ENCODE measurements at regions not wholly inside any gene's neighbourhood (a gene's known extent, or its start where the extent isn't known, plus 50 kb on each side); places are given as distances from the start of the nearest gene placed in this dataset.

DNA sequence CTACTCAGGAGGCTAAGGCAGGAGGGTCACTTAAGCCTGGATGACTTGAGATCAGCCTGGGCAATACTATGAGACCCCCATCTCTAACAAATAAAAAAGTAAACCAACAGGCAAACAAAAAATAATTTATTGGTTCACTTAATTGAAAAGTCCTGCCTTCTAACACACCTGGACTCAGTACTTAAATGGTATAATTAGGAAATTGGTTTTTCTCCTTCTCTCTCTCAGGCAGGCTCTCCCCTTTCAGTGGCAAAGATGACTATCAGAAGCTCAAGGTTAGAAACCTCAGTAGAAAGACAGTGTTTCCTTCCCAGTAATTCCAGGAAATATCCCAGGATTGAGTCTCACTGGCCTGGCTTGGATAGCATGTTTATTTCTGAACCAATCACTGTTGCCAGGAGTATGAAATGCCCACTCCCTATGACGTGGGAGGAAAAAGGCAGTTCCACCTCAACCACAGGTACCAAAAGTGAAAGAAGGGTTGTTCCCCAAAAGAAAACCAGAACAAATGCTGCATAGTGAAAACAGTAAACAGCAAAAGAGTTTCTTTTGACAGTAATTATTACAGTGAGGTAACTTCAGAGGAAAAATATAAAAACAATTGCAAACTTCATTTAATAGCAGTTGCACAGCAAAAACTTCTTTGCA, 56.3 kb upstream of the SOX6 start:
- CTCF ChIA-PET = no interaction called here

More for the DNA sequence above, 56.3 kb upstream of the SOX6 start:
- Histone ChIP-seq H3K9ac (no peak overlapping the region), H3K27me3 (ENCODE audit: insufficient read depth) (no peaks in the 10 kb centered on the region), H3K4me1 (ENCODE audit: control insufficient read depth in 1 of 2, insufficient read depth in 2 of 2, low read depth in 1 of 2, low read length in 1 of 2) (no peaks in the 10 kb centered on the region), H3K9me3 (no peaks in the 10 kb centered on the region), H3K27ac (ENCODE audit: low read depth in 2 of 2, low read length in 1 of 2) (no peak overlapping the region), H3K9me2 (no peaks in the 10 kb centered on the region), H3K79me2 (ENCODE audit: insufficient read depth) (no peaks in the 10 kb centered on the region), H3K36me3 (replicated peaks in 1 of 2; ENCODE audit: control insufficient read depth in 1 of 2, insufficient read depth in 2 of 2, low read length in 1 of 2) (no peaks in the 10 kb centered on the region), H4K20me1 (ENCODE audit: insufficient read depth) (no peaks in the 10 kb centered on the region), H2AFZ (ENCODE audit: low read depth) (no peak overlapping the region), H3K4me2 (no peak overlapping the region), H3K4me3 (ENCODE audit: low read depth in 2 of 2, low read length in 1 of 2) (no peak overlapping the region), H3F3A (replicated peaks; ENCODE audit: insufficient read depth) (no peaks in the 10 kb centered on the region)
- POLR2A ChIA-PET = no interaction called here
- 35% methylated on average over 1 of the region's 1 CpG for WGBS (ENCODE audit: low lambda C conversion rate)
- TF ChIP-seq GABPA (IDR thresholded peaks at IDR 0.05; ENCODE audit: low read depth) = no peak
- TF ChIP-seq TCF12 (IDR thresholded peaks at IDR 0.05) = no peak
- no peak for TF ChIP-seq CTCF (IDR thresholded peaks at IDR 0.05)
- TF ChIP-seq RXRA (IDR thresholded peaks at IDR 0.05; ENCODE audit: borderline replicate concordance, low read depth) = no peak
- TF ChIP-seq NRF1 (IDR thresholded peaks at IDR 0.05; ENCODE audit: low read depth, low read length) = no peak
- TF ChIP-seq SIN3A (IDR thresholded peaks at IDR 0.05; ENCODE audit: borderline replicate concordance, low read depth, low read length) = no peak
- no peak for TF ChIP-seq SMC3 (IDR thresholded peaks at IDR 0.05; ENCODE audit: low read depth, low read length)
- TF ChIP-seq ZBTB33 (IDR thresholded peaks at IDR 0.05; ENCODE audit: borderline replicate concordance, low read depth) = no peak
- no peak for TF ChIP-seq RCOR1 (IDR thresholded peaks at IDR 0.05; ENCODE audit: low read length)
- no peak for TF ChIP-seq USF2 (IDR thresholded peaks at IDR 0.05; ENCODE audit: borderline replicate concordance, low read depth, low read length)
- no peak for TF ChIP-seq YY1 (IDR thresholded peaks at IDR 0.05; ENCODE audit: low read depth)
- TF ChIP-seq REST (IDR thresholded peaks at IDR 0.05; ENCODE audit: low read depth, low read length) = no peak
- no peak for TF ChIP-seq FOXJ3 (CRISPR knock-in tag; IDR thresholded peaks at IDR 0.05)
- no peak for TF ChIP-seq FOSL2 (IDR thresholded peaks at IDR 0.05; ENCODE audit: borderline replicate concordance, low read depth)
- no peak for TF ChIP-seq TEAD4 (IDR thresholded peaks at IDR 0.05; ENCODE audit: borderline replicate concordance, insufficient read depth)
- TF ChIP-seq RFX5 (IDR thresholded peaks at IDR 0.05; ENCODE audit: low read length) = no peak
- no peak for TF ChIP-seq EZH2phosphoT487 (IDR thresholded peaks at IDR 0.05; ENCODE audit: borderline replicate concordance, low read depth)
- no peak for TF ChIP-seq JUND (IDR thresholded peaks at IDR 0.05)
- TF ChIP-seq PBX3 (IDR thresholded peaks at IDR 0.05) = no peak
- DNase-seq = no peak

Measured in SK-N-SH (cell line).